HEK293 (cell line): ENCODE measurements at regions not wholly inside any gene's neighbourhood (a gene's known extent, or its start where the extent isn't known, plus 50 kb on each side); places are given as distances from the start of the nearest gene placed in this dataset.
A peak's percentile ranks its signal among the peaks of the same experiment; 100 is the strongest.

Experiments used
- CTCF ChIA-PET: fragments of 350-600 bp; formaldehyde crosslinking; extraction: SDS; loops from one replicate; lab custom pipeline; 2021; ENCODE audit warnings: antibody characterized with exemption; lab: Yijun Ruan, JAX
- POLR2A ChIA-PET: fragments of 300-600 bp; formaldehyde crosslinking; extraction: SDS; loops from one replicate; lab custom pipeline; 2020; ENCODE audit warnings: antibody characterized with exemption, inconsistent platforms; lab: Yijun Ruan, JAX
- H3K27ac ChIP-seq: fragments of 200-500 bp; sonication (Bioruptor generic); 2 replicates; pipeline ENCODE4 v1.5.1; 2014; ENCODE audit warnings: low read depth, low read length, control low read depth, inconsistent platforms; ENCODE audit errors: extremely low read depth
- H3K36me3 ChIP-seq, 2 experiments: fragments of 200-500 bp in 1 of 2; sonication (Bioruptor generic) in 1 of 2; 1 replicate in 1 of 2; 2 replicates in 1 of 2; pipeline ENCODE4 v1.5.1; 2014 to 2017; ENCODE audit warnings: inconsistent platforms in 2 of 2, low read length in 2 of 2; ENCODE audit not compliant: control insufficient read depth in 2 of 2, insufficient read depth in 1 of 2
- H3K4me1 ChIP-seq: fragments of 200-500 bp; sonication (Bioruptor generic); 2 replicates; pipeline ENCODE4 v1.5.1; 2014; ENCODE audit warnings: mild to moderate bottlenecking, low read length, inconsistent platforms; ENCODE audit not compliant: control insufficient read depth, insufficient read depth
- H3K4me3 ChIP-seq: 2 replicates; pipeline ENCODE4 v1.5.1; 2011; ENCODE audit warnings: low read depth, mild to moderate bottlenecking, control low read depth, low read length, moderate library complexity
- H3K9me3 ChIP-seq: fragments of 200-500 bp; sonication (Bioruptor generic); 2 replicates; pipeline ENCODE4 v1.5.1; 2014; ENCODE audit warnings: low read depth, low read length, inconsistent platforms; ENCODE audit not compliant: control insufficient read depth, insufficient read depth
- KLF7 ChIP-seq: fragments of 450-650 bp; formaldehyde crosslinking; IDR thresholded peaks from 2 replicates; pipeline ENCODE4 v1.5.1; 2016; ENCODE audit warnings: missing biosample characterization, missing genetic modification characterization, borderline replicate concordance
- KLF8 ChIP-seq: fragments of 450-650 bp; formaldehyde crosslinking; IDR thresholded peaks from 2 replicates; pipeline ENCODE4 v1.5.1; 2016; ENCODE audit warnings: missing biosample characterization, missing genetic modification characterization
- OVOL3 ChIP-seq: fragments of 450-650 bp; formaldehyde crosslinking; IDR thresholded peaks from 2 replicates; pipeline ENCODE4 v1.5.1; 2016; ENCODE audit warnings: missing biosample characterization, missing genetic modification characterization
- PRDM1 ChIP-seq: fragments of 450-650 bp; formaldehyde crosslinking; IDR thresholded peaks from 2 replicates; pipeline ENCODE4; 2016; ENCODE audit warnings: missing biosample characterization, missing genetic modification characterization
- SP7 ChIP-seq: fragments of 450-650 bp; formaldehyde crosslinking; IDR thresholded peaks from 2 replicates; pipeline ENCODE4 v1.5.1; 2016; ENCODE audit warnings: missing biosample characterization, missing genetic modification characterization
- TCF7L2 ChIP-seq: IDR thresholded peaks from 2 replicates; pipeline ENCODE4 v1.6.1; 2011; ENCODE audit warnings: low read depth, mild to moderate bottlenecking, inconsistent platforms, low read length, moderate library complexity, borderline replicate concordance
- TRIM28 ChIP-seq: IDR thresholded peaks from 2 replicates; pipeline ENCODE4 v1.6.1; 2011; ENCODE audit warnings: low read length, control low read depth, borderline replicate concordance
- ZNF114 ChIP-seq: fragments of 450-650 bp; formaldehyde crosslinking; IDR thresholded peaks from 2 replicates; pipeline ENCODE4 v1.5.0; 2017; ENCODE audit warnings: missing biosample characterization, missing genetic modification characterization
- ZNF175 ChIP-seq: fragments of 450-650 bp; formaldehyde crosslinking; IDR thresholded peaks from 2 replicates; pipeline ENCODE4 v1.5.1; 2016; ENCODE audit warnings: missing biosample characterization, missing genetic modification characterization
- ZNF404 ChIP-seq: fragments of 450-650 bp; formaldehyde crosslinking; IDR thresholded peaks from 2 replicates; pipeline ENCODE4 v1.5.1; 2017; ENCODE audit warnings: missing biosample characterization, missing genetic modification characterization
- ZNF433 ChIP-seq: fragments of 450-650 bp; formaldehyde crosslinking; IDR thresholded peaks from 2 replicates; pipeline ENCODE4 v1.5.1; 2016; ENCODE audit warnings: missing biosample characterization, missing genetic modification characterization, low read depth
- ZNF544 ChIP-seq: fragments of 450-650 bp; formaldehyde crosslinking; IDR thresholded peaks from 2 replicates; pipeline ENCODE4 v1.5.0; 2017; ENCODE audit warnings: missing biosample characterization, missing genetic modification characterization
- ZNF549 ChIP-seq: fragments of 450-650 bp; IDR thresholded peaks from 2 replicates; pipeline ENCODE4 v1.5.1; 2018; ENCODE audit warnings: missing biosample characterization, missing genetic modification characterization, mild to moderate bottlenecking, inconsistent platforms, moderate library complexity
- ZNF585B ChIP-seq: fragments of 450-650 bp; formaldehyde crosslinking; IDR thresholded peaks from 2 replicates; pipeline ENCODE4 v1.5.1; 2016; ENCODE audit warnings: missing biosample characterization, missing genetic modification characterization
- ZNF621 ChIP-seq: fragments of 450-650 bp; formaldehyde crosslinking; IDR thresholded peaks from 2 replicates; pipeline ENCODE4 v1.5.1; 2017; ENCODE audit warnings: missing biosample characterization, missing genetic modification characterization
- ZNF624 ChIP-seq: fragments of 450-650 bp; formaldehyde crosslinking; IDR thresholded peaks from 2 replicates; pipeline ENCODE4 v1.5.1; 2017; ENCODE audit warnings: missing biosample characterization, missing genetic modification characterization
- ZNF654 ChIP-seq: fragments of 450-650 bp; formaldehyde crosslinking; IDR thresholded peaks from 2 replicates; pipeline ENCODE4 v1.5.1; 2016; ENCODE audit warnings: low read depth, missing biosample characterization, missing genetic modification characterization
- ZNF658 ChIP-seq: fragments of 450-650 bp; formaldehyde crosslinking; IDR thresholded peaks from 2 replicates; pipeline ENCODE4; 2016; ENCODE audit warnings: missing biosample characterization, missing genetic modification characterization
- ZNF701 ChIP-seq: fragments of 450-650 bp; formaldehyde crosslinking; IDR thresholded peaks from 2 replicates; pipeline ENCODE4 v1.5.1; 2016; ENCODE audit warnings: missing biosample characterization, missing genetic modification characterization
- ZNF707 ChIP-seq: fragments of 450-650 bp; formaldehyde crosslinking; IDR thresholded peaks from 2 replicates; pipeline ENCODE4 v1.5.1; 2016; ENCODE audit warnings: missing biosample characterization, missing genetic modification characterization
- ZSCAN16 ChIP-seq: fragments of 450-650 bp; formaldehyde crosslinking; IDR thresholded peaks from 2 replicates; pipeline ENCODE4 v1.5.1; 2016; ENCODE audit warnings: missing biosample characterization, missing genetic modification characterization
- ZSCAN30 ChIP-seq: fragments of 450-650 bp; IDR thresholded peaks from 2 replicates; pipeline ENCODE4 v1.5.1; 2018; ENCODE audit warnings: missing biosample characterization, mild to moderate bottlenecking, missing genetic modification characterization, moderate library complexity
- TF ChIP-seq, protein P1 (sequence below): fragments of 450-650 bp; formaldehyde crosslinking; IDR thresholded peaks from 2 replicates; pipeline ENCODE4 v1.5.1; 2016; ENCODE audit warnings: missing biosample characterization, missing genetic modification characterization
- TF ChIP-seq, protein P2 (sequence below): fragments of 450-650 bp; formaldehyde crosslinking; IDR thresholded peaks from 2 replicates; pipeline ENCODE4 v1.5.1; 2017; ENCODE audit warnings: missing biosample characterization, missing genetic modification characterization
- TF ChIP-seq, protein P3 (sequence below): fragments of 450-650 bp; formaldehyde crosslinking; IDR thresholded peaks from 2 replicates; pipeline ENCODE4 v1.5.1; 2017; ENCODE audit warnings: missing biosample characterization, mild to moderate bottlenecking, missing genetic modification characterization, moderate library complexity
- TF ChIP-seq, protein P4 (sequence below): fragments of 450-650 bp; formaldehyde crosslinking; IDR thresholded peaks from 2 replicates; pipeline ENCODE4 v1.5.1; 2016; ENCODE audit warnings: missing biosample characterization, missing genetic modification characterization
- TF ChIP-seq, protein P5 (sequence below): fragments of 450-650 bp; IDR thresholded peaks from 2 replicates; pipeline ENCODE4 v1.5.1; 2018; ENCODE audit warnings: missing biosample characterization, mild to moderate bottlenecking, missing genetic modification characterization
- TF ChIP-seq, protein P6 (sequence below): fragments of 450-650 bp; formaldehyde crosslinking; IDR thresholded peaks from 2 replicates; pipeline ENCODE4 v1.5.1; 2016; ENCODE audit warnings: missing biosample characterization, missing genetic modification characterization

DNA sequence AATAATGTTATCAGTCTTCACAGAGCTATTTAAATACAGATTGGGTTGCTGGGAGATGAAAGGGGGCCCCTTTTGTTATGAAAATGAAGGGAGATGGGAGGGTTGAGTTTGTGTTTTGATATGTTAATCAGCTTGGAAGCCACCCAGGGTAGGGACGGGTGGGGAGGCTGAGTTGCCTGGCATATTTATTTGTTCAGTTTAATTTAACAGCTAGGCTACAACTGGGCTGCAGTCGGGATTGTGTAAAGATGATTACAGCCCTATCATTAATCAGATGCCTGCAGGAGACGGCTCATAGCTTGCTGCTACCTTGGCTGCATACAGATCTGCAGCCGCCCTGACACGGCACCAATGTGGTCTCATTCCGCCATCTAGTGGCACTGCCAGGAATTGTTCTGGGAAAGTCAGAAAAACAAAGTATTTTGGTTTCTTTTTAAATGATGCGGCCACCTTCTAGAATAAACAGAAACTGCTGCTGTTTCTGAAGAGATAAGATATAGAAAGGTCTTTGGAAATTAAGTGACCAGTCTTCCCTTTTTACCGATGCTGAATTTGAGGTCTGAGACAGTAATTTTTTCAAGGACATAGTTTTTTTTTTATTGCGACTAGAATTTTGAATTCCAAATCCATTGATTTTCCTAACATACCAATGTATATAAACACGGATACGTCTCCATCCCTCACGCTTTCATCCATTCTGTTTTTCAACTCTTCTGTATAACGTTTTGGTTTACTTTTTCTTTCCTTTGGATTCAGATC lies 458.0 kb upstream of the ASIC2 start:
- CTCF ChIA-PET, result interaction anchor here (0.5 to 4.7 kb wide), 48 partner anchors 10 to 1288 kb away, joined by 3 to 69 read pairs (median 3); no protein-coding TSS in a partner anchor

More for the DNA sequence above, 458.0 kb upstream of the ASIC2 start:
- peaks cover 8% of the 10 kb centered on the region; the same call in 1 of the 2 replicates for H3K4me1 ChIP-seq
- no peak overlapping the region for H3K27ac ChIP-seq
- POLR2A ChIA-PET, result interaction anchor here (0.6 kb wide), 1 partner anchor 1060 kb away, joined by 4 read pairs; no protein-coding TSS in a partner anchor
- no peak overlapping the region for H3K4me3 ChIP-seq
- H3K9me3 ChIP-seq, result no peaks in the 10 kb centered on the region
- TF ChIP-seq KLF7 (tag by site-specific recombination), result no peak
- TF ChIP-seq ZSCAN30, result peak; percentile 93
- no peak for TF ChIP-seq ZNF404
- peak; percentile 45; the same call in 1 of the 2 replicates for TF ChIP-seq SP7 (tag by site-specific recombination)
- no peak for TF ChIP-seq KLF8
- no peak for TF ChIP-seq ZSCAN16
- TF ChIP-seq OVOL3 (tag by site-specific recombination), result no peak
- TF ChIP-seq, protein P1, sequence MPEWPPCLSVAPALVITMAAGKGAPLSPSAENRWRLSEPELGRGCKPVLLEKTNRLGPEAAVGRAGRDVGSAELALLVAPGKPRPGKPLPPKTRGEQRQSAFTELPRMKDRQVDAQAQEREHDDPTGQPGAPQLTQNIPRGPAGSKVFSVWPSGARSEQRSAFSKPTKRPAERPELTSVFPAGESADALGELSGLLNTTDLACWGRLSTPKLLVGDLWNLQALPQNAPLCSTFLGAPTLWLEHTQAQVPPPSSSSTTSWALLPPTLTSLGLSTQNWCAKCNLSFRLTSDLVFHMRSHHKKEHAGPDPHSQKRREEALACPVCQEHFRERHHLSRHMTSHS (tag by site-specific recombination), result no peak
- no peak for TF ChIP-seq ZNF544 (tag by site-specific recombination)
- TF ChIP-seq, protein P2, sequence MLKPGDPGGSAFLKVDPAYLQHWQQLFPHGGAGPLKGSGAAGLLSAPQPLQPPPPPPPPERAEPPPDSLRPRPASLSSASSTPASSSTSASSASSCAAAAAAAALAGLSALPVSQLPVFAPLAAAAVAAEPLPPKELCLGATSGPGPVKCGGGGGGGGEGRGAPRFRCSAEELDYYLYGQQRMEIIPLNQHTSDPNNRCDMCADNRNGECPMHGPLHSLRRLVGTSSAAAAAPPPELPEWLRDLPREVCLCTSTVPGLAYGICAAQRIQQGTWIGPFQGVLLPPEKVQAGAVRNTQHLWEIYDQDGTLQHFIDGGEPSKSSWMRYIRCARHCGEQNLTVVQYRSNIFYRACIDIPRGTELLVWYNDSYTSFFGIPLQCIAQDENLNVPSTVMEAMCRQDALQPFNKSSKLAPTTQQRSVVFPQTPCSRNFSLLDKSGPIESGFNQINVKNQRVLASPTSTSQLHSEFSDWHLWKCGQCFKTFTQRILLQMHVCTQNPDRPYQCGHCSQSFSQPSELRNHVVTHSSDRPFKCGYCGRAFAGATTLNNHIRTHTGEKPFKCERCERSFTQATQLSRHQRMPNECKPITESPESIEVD (tag by site-specific recombination), result no peak
- TF ChIP-seq TCF7L2, result no peak
- no peak for TF ChIP-seq PRDM1
- TF ChIP-seq, protein P3, sequence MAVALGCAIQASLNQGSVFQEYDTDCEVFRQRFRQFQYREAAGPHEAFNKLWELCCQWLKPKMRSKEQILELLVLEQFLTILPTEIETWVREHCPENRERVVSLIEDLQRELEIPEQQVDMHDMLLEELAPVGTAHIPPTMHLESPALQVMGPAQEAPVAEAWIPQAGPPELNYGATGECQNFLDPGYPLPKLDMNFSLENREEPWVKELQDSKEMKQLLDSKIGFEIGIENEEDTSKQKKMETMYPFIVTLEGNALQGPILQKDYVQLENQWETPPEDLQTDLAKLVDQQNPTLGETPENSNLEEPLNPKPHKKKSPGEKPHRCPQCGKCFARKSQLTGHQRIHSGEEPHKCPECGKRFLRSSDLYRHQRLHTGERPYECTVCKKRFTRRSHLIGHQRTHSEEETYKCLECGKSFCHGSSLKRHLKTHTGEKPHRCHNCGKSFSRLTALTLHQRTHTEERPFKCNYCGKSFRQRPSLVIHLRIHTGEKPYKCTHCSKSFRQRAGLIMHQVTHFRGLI (tag by site-specific recombination), result no peak
- TF ChIP-seq ZNF175, result no peak
- peak; percentile 93 for TF ChIP-seq ZNF654 (tag by site-specific recombination)
- TF ChIP-seq, protein P4, sequence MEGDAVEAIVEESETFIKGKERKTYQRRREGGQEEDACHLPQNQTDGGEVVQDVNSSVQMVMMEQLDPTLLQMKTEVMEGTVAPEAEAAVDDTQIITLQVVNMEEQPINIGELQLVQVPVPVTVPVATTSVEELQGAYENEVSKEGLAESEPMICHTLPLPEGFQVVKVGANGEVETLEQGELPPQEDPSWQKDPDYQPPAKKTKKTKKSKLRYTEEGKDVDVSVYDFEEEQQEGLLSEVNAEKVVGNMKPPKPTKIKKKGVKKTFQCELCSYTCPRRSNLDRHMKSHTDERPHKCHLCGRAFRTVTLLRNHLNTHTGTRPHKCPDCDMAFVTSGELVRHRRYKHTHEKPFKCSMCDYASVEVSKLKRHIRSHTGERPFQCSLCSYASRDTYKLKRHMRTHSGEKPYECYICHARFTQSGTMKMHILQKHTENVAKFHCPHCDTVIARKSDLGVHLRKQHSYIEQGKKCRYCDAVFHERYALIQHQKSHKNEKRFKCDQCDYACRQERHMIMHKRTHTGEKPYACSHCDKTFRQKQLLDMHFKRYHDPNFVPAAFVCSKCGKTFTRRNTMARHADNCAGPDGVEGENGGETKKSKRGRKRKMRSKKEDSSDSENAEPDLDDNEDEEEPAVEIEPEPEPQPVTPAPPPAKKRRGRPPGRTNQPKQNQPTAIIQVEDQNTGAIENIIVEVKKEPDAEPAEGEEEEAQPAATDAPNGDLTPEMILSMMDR (tag by site-specific recombination), result peak; percentile 59
- no peak for TF ChIP-seq ZNF624 (tag by site-specific recombination)
- TF ChIP-seq ZNF549 (tag by site-specific recombination), result no peak
- TF ChIP-seq TRIM28, result no peak
- no peak for TF ChIP-seq ZNF707 (tag by site-specific recombination)
- no peak for TF ChIP-seq ZNF433
- no peak for TF ChIP-seq ZNF701 (tag by site-specific recombination)
- no peak for TF ChIP-seq ZNF658 (tag by site-specific recombination)
- TF ChIP-seq, protein P5, sequence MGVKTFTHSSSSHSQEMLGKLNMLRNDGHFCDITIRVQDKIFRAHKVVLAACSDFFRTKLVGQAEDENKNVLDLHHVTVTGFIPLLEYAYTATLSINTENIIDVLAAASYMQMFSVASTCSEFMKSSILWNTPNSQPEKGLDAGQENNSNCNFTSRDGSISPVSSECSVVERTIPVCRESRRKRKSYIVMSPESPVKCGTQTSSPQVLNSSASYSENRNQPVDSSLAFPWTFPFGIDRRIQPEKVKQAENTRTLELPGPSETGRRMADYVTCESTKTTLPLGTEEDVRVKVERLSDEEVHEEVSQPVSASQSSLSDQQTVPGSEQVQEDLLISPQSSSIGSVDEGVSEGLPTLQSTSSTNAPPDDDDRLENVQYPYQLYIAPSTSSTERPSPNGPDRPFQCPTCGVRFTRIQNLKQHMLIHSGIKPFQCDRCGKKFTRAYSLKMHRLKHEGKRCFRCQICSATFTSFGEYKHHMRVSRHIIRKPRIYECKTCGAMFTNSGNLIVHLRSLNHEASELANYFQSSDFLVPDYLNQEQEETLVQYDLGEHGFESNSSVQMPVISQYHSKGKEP, result peak; percentile 61; the same call in 1 of the 2 replicates
- TF ChIP-seq ZNF621 (tag by site-specific recombination), result no peak
- no peak for TF ChIP-seq ZNF114
- no peak for TF ChIP-seq ZNF585B
- TF ChIP-seq, protein P6, sequence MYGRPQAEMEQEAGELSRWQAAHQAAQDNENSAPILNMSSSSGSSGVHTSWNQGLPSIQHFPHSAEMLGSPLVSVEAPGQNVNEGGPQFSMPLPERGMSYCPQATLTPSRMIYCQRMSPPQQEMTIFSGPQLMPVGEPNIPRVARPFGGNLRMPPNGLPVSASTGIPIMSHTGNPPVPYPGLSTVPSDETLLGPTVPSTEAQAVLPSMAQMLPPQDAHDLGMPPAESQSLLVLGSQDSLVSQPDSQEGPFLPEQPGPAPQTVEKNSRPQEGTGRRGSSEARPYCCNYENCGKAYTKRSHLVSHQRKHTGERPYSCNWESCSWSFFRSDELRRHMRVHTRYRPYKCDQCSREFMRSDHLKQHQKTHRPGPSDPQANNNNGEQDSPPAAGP (tag by site-specific recombination), result 0 out of 2 replicates have a peak, but pooled peaks have one; percentile 12
- H3K36me3 ChIP-seq, result no peaks in the 10 kb centered on the region
